Right lobe of liver (tissue), 6 donors: ENCODE measurements at regions not wholly inside any gene's neighbourhood (a gene's known extent, or its start where the extent isn't known, plus 50 kb on each side); places are given as distances from the start of the nearest gene placed in this dataset.
"Not testable (repeated sequence)": the region's sequence is repeated elsewhere in the genome, so short reads cannot be mapped to it uniquely, and the experiment has no call there.

Source experiments
- ATAC-seq, 4 donors: fragments of 200-7000 bp; cut with Tn5 transposase; one replicate each; pipeline ENCODE4 v1.9.1; 2020; ENCODE audit warnings: mild to moderate bottlenecking in 4 of 4, moderate library complexity in 4 of 4
- DNase-seq, 3 donors: peaks; one replicate each; pipeline ENCODE4 v3.0.0-alpha.2; 2020
- H3K27ac ChIP-seq, 3 donors: fragments of 200-600 bp; one replicate each; pipeline ENCODE4 v1.8.0; 2022
- H3K27me3 ChIP-seq, 2 donors: fragments of 200-600 bp; one replicate each; pipeline ENCODE4 v1.8.0; 2022
- H3K36me3 ChIP-seq, 4 donors: fragments of 200-600 bp; sonication (generic) in 1 of 4; one replicate each; pipeline versions ENCODE4 v1.5.1 to v1.8.0; 2017 to 2022; ENCODE audit warnings: control low read depth in 1 of 4
- H3K4me1 ChIP-seq, 4 donors: fragments of 200-600 bp; sonication (generic) in 1 of 4; one replicate each; pipeline versions ENCODE4 v1.5.1 to v1.8.0; 2017 to 2022; ENCODE audit warnings: control low read depth in 1 of 4
- H3K4me3 ChIP-seq, 3 donors: fragments of 200-600 bp; one replicate each; pipeline ENCODE4 v1.8.0; 2022
- H3K9me3 ChIP-seq, 4 donors: fragments of 200-600 bp; sonication (generic) in 1 of 4; one replicate each; pipeline versions ENCODE4 v1.5.1 to v1.8.0; 2017 to 2022; ENCODE audit warnings: control low read depth in 1 of 4
- CTCF ChIP-seq, 4 donors: fragments of 200-600 bp in 3 of 4; fragments of 450-650 bp in 1 of 4; IDR thresholded peaks; one replicate each; pipeline versions ENCODE4 v1.5.1 to v1.8.0; 2016 to 2022; ENCODE audit warnings: antibody characterized with exemption in 4 of 4, mild to moderate bottlenecking in 2 of 4
- POLR2A ChIP-seq: fragments of 450-650 bp; IDR thresholded peaks from one replicate; pipeline ENCODE4 v1.6.1; 2017; ENCODE audit warnings: antibody characterized with exemption, mild to moderate bottlenecking
- WGBS: methylation state at CpG from one replicate; pipeline ENCODE4 v1.1.6; 2018; ENCODE audit warnings: low coverage, low lambda C conversion rate; ENCODE audit not compliant: insufficient coverage; ENCODE audit errors: missing lambda C conversion rate; 5-methylcytosine and 5-hydroxymethylcytosine counted together
- intact Hi-C, 2 donors: fragments of 100-400 bp; cut with DNase I; formaldehyde crosslinking; loops; one replicate each; pipeline versions ENCODE4 v1.11.2 to v1.14.1; 2022
- donor health status: DM: no; HTN: yes; CAD: no.
- donor health status: DM: no; HTN: no; CAD: no.
- donor health status: DM: no; HTN: no; CAD: no.
- donor health status: DM: no; HTN: yes; CAD: no.
- donor health status: DM: no; HTN: yes; CAD: no.

GRCh38 chr4:164087733-164088132 is 593.2 kb downstream of the TMA16 start:
- no peaks in the 10 kb centered on the region for H3K9me3 ChIP-seq
- no peaks in the 10 kb centered on the region for H3K36me3 ChIP-seq
- no peaks in the 10 kb centered on the region for H3K4me1 ChIP-seq
- no peak overlapping the region for H3K4me3 ChIP-seq
- DNase-seq: no peak
- H3K27me3 ChIP-seq: no peaks in the 10 kb centered on the region
- intact Hi-C loops: no loop called here
- no peak for ATAC-seq
- H3K27ac ChIP-seq: no peak overlapping the region
- TF ChIP-seq CTCF (IDR thresholded peaks at IDR 0.05) (no peak), POLR2A (no peak)
- 44% methylated on average over 3 of the region's 3 CpGs for WGBS

GRCh38 chr4:164095313-164096110 is 601.0 kb downstream of the TMA16 start:
- ATAC-seq: no peak
- no peaks in the 10 kb centered on the region for H3K27me3 ChIP-seq
- no peak overlapping the region for H3K27ac ChIP-seq
- no peaks in the 10 kb centered on the region for H3K36me3 ChIP-seq
- 51% methylated on average over 5 of the region's 5 CpGs for WGBS
- no peak for TF ChIP-seq CTCF (IDR thresholded peaks at IDR 0.05)
- TF ChIP-seq POLR2A: no peak
- H3K4me3 ChIP-seq: no peak overlapping the region
- intact Hi-C loops: no loop called here
- DNase-seq: no peak
- H3K4me1 ChIP-seq: no peaks in the 10 kb centered on the region
- no peaks in the 10 kb centered on the region for H3K9me3 ChIP-seq

- intact Hi-C loops: no loop called here
- no peak for TF ChIP-seq POLR2A
- TF ChIP-seq CTCF (IDR thresholded peaks at IDR 0.05): no peak
- WGBS: 52% methylated on average over 5 of the region's 5 CpGs
- no peaks in the 10 kb centered on the region for H3K4me1 ChIP-seq
- H3K36me3 ChIP-seq: no peaks in the 10 kb centered on the region
- DNase-seq: no peak
- no peak overlapping the region for H3K4me3 ChIP-seq
- H3K27me3 ChIP-seq: no peaks in the 10 kb centered on the region
- ATAC-seq: no peak
- H3K9me3 ChIP-seq: no peaks in the 10 kb centered on the region
- H3K27ac ChIP-seq: no peak overlapping the region
These were observed 602.5 kb downstream of the TMA16 start for GRCh38 chr4:164096766-164097518.

- H3K36me3 ChIP-seq, DNase-seq, intact Hi-C loops, H3K4me3 ChIP-seq, H3K27me3 ChIP-seq, ATAC-seq, H3K27ac ChIP-seq, H3K4me1 ChIP-seq, H3K9me3 ChIP-seq: not testable (repeated sequence)
- WGBS: 68% methylated on average over 5 of the region's 23 CpGs
These were observed 606.4 kb downstream of the TMA16 start for GRCh38 chr4:164100741-164101365.

- DNase-seq (no peak), ATAC-seq (no peak)
- Histone ChIP-seq H3K27me3 (no peaks in the 10 kb centered on the region), H3K4me3 (no peak overlapping the region), H3K36me3 (no peaks in the 10 kb centered on the region), H3K9me3 (no peaks in the 10 kb centered on the region), H3K27ac (no peak overlapping the region), H3K4me1 (no peaks in the 10 kb centered on the region)
- TF ChIP-seq POLR2A (no peak), CTCF (IDR thresholded peaks at IDR 0.05) (no peak)
- intact Hi-C loops: no loop called here
- WGBS: 54% methylated on average over 2 of the region's 2 CpGs
These were observed 614.5 kb downstream of the TMA16 start for GRCh38 chr4:164108971-164109370.
